Esophagus squamous epithelium (tissue), 5 donors: ENCODE measurements at regions not wholly inside any gene's neighbourhood (a gene's known extent, or its start where the extent isn't known, plus 50 kb on each side); places are given as distances from the start of the nearest gene placed in this dataset.
"Not testable (repeated sequence)": the region's sequence is repeated elsewhere in the genome, so short reads cannot be mapped to it uniquely, and the experiment has no call there.

Experiments
- DNase-seq: peaks from one replicate; lab custom pipeline; 2025; lab: John Stamatoyannopoulos, UW
- H3K27ac ChIP-seq, 4 donors: fragments of 200-600 bp; sonication (generic); one replicate each; pipeline ENCODE4 v1.5.1; 2016 to 2019; ENCODE audit warnings: mild to moderate bottlenecking in 1 of 4
- H3K27me3 ChIP-seq, 4 donors: fragments of 200-600 bp; sonication (generic); 1 replicate in 3 of 4; 2 replicates in 1 of 4; pipeline versions ENCODE4 v1.5.1 to v1.6.0; 2017 to 2021; ENCODE audit warnings: antibody characterized with exemption in 1 of 4
- H3K36me3 ChIP-seq, 3 donors: fragments of 200-600 bp; sonication (generic); one replicate each; pipeline ENCODE4 v1.5.1; 2016 to 2019
- H3K4me1 ChIP-seq, 3 donors: fragments of 200-600 bp; sonication (generic); one replicate each; pipeline ENCODE4 v1.5.1; 2017 to 2019
- H3K4me3 ChIP-seq, 4 donors: fragments of 200-600 bp; sonication (generic); 1 replicate in 3 of 4; 2 replicates in 1 of 4; pipeline ENCODE4 v1.5.1; 2016 to 2019; ENCODE audit warnings: mild to moderate bottlenecking in 2 of 4, moderate library complexity in 1 of 4
- H3K9me3 ChIP-seq, 3 donors: fragments of 200-600 bp; sonication (generic); one replicate each; pipeline ENCODE4 v1.5.1; 2016 to 2019
- POLR2A ChIP-seq, 4 donors: fragments of 450-650 bp; IDR thresholded peaks; one replicate each; pipeline ENCODE4 v1.6.1; 2017; ENCODE audit warnings: antibody characterized with exemption in 4 of 4, mild to moderate bottlenecking in 4 of 4, moderate library complexity in 3 of 4
- WGBS, 2 donors: methylation state at CpG; one replicate each; pipeline ENCODE4 v1.1.5; 2018; 5-methylcytosine and 5-hydroxymethylcytosine counted together
- intact Hi-C: fragments of 100-400 bp; cut with DNase I; formaldehyde crosslinking; loops from one replicate; pipeline ENCODE4 v1.15.0; 2022
- TF ChIP-seq, protein P1 (sequence below), 6 experiments: fragments of 450-650 bp in 4 of 6; fragments of 200-600 bp in 2 of 6; sonication (generic) in 2 of 6; IDR thresholded peaks; one replicate each; pipeline ENCODE4 v1.5.1; 2016 to 2019; ENCODE audit warnings: antibody characterized with exemption in 6 of 6, mild to moderate bottlenecking in 4 of 6, moderate library complexity in 4 of 6
- donor health status: DM: yes; HTN: yes; CAD: no.

DNA sequence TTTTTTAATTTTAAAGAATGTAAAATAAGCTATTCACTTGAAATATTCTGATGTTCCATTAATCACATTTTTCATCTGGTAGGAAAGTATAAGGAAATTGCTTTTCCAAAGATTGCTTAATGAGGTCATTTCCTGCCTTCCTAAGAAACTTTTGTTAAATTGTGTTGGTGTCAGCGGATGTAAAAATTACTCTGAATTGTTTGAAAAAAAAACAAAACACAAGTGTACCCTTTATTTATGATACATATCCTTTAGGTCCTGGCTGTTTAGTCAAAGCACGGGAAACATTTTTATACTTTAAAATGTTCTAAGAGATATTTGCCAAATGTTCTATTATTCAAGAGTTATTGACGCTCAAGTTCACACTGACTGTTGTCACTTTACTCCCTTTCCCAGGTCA is 1357.4 kb upstream of the GOT2 start:
- DNase-seq: no peak
- H3K4me3 ChIP-seq: no peak overlapping the region
- no peaks in the 10 kb centered on the region for H3K4me1 ChIP-seq
- H3K36me3 ChIP-seq: no peaks in the 10 kb centered on the region
- intact Hi-C loops: no loop called here
- no peaks in the 10 kb centered on the region for H3K9me3 ChIP-seq
- no peaks in the 10 kb centered on the region for H3K27me3 ChIP-seq
- WGBS, 2 donors: 41 to 42% methylated on average over 3 of the region's 3 CpGs
- TF ChIP-seq, protein P1, sequence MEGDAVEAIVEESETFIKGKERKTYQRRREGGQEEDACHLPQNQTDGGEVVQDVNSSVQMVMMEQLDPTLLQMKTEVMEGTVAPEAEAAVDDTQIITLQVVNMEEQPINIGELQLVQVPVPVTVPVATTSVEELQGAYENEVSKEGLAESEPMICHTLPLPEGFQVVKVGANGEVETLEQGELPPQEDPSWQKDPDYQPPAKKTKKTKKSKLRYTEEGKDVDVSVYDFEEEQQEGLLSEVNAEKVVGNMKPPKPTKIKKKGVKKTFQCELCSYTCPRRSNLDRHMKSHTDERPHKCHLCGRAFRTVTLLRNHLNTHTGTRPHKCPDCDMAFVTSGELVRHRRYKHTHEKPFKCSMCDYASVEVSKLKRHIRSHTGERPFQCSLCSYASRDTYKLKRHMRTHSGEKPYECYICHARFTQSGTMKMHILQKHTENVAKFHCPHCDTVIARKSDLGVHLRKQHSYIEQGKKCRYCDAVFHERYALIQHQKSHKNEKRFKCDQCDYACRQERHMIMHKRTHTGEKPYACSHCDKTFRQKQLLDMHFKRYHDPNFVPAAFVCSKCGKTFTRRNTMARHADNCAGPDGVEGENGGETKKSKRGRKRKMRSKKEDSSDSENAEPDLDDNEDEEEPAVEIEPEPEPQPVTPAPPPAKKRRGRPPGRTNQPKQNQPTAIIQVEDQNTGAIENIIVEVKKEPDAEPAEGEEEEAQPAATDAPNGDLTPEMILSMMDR (IDR thresholded peaks at IDR 0.05): no peak
- no peak for TF ChIP-seq POLR2A (IDR thresholded peaks at IDR 0.05)
- H3K27ac ChIP-seq: no peak overlapping the region

DNA sequence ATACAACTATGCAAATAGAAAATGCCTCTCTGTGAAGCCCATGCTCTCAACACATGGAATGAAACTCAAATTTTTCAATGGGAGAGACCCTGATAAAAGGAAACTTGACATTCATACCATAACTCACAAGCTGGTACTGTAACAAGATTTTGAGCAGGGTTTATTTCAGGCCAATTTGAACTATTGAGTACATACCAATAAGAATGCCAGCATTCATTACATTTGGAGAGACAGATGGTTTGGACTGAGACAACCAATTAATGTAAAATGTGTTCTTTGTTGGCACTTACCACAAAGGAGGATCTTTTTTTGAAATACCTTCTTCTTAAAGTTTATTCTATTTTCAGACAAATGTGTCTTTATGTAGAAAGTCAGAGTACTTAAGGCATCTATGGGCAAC is 1357.0 kb upstream of the GOT2 start:
- H3K27me3 ChIP-seq: no peaks in the 10 kb centered on the region
- H3K9me3 ChIP-seq: no peaks in the 10 kb centered on the region
- TF ChIP-seq, protein P1 (IDR thresholded peaks at IDR 0.05): no peak
- no peak for TF ChIP-seq POLR2A (IDR thresholded peaks at IDR 0.05)
- no peak overlapping the region for H3K4me3 ChIP-seq
- no peaks in the 10 kb centered on the region for H3K4me1 ChIP-seq
- H3K27ac ChIP-seq: no peak overlapping the region
- no peak for DNase-seq
- H3K36me3 ChIP-seq: no peaks in the 10 kb centered on the region
- intact Hi-C loops: no loop called here

DNA sequence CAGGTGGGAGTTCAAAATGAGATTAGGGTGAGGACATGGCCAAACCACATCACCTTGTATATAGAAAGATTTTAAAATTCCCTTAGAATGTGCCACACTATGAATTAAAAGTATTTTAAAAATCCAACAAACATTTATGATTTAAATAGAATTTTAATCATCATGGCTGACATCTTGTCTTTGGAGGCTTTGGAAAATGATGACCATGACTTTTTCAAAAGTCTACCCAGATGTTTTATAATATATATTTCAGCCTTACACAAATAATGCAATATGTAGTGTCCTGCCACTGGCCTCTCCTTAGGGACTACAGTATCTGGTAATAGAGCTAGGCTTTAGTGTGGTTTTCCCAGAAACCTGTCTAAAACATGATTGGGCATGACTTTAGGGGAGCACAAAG is 1353.4 kb upstream of the GOT2 start:
- intact Hi-C loops: no loop called here
- Histone ChIP-seq H3K36me3 (no peaks in the 10 kb centered on the region), H3K27me3 (no peaks in the 10 kb centered on the region), H3K9me3 (no peaks in the 10 kb centered on the region), H3K27ac (no peak overlapping the region), H3K4me1 (no peaks in the 10 kb centered on the region), H3K4me3 (no peak overlapping the region)
- TF ChIP-seq, protein P1 (IDR thresholded peaks at IDR 0.05): no peak
- no peak for TF ChIP-seq POLR2A (IDR thresholded peaks at IDR 0.05)
- DNase-seq: no peak

DNA sequence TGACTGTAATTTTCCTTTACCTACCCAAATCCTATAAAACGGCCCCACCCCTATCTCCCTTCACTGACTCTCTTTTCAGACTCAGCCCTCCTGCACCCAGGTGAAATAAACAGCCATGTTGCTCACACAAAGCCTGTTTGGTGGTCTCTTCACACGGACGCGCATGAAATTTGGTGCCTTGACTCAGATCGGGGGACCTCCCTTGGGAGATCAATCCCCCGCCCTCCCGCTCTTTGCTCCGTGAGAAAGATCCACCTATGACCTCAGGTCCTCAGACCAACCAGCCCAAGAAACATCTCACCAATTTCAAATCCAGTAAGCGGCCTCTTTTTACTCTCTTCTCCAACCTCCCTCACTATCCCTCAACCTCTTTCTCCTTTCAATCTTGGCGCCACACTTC is 1344.7 kb upstream of the GOT2 start:
- intact Hi-C loops, H3K4me3 ChIP-seq, H3K27me3 ChIP-seq, DNase-seq, H3K9me3 ChIP-seq, H3K4me1 ChIP-seq, H3K36me3 ChIP-seq, H3K27ac ChIP-seq: not testable (repeated sequence)
- WGBS, 2 donors: 96 to 100% methylated on average over 5 to 7 of the region's 10 CpGs

DNA sequence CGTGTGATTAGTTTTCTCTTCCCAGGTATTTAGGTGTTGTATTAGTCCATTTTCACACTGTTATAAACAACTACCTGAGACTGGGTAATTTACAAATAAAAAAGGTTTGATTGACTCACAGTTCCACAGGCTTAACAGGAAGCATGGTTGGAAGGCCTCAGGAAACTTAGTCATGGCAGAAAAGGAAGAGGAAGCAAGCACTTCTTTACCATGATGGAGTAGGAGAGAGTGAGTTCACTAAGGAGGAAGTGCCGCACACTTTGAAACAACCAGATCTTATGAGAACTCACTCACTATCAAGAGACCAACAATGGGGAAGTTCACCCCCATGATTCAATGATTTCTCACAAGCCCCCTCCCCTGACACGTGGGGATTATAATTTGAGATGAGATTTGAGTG is 1343.7 kb upstream of the GOT2 start:
- Histone ChIP-seq H3K36me3 (no peaks in the 10 kb centered on the region), H3K4me1 (no peaks in the 10 kb centered on the region), H3K9me3 (no peaks in the 10 kb centered on the region), H3K4me3 (no peak overlapping the region), H3K27ac (no peak overlapping the region), H3K27me3 (no peaks in the 10 kb centered on the region)
- DNase-seq: no peak
- 68 to 74% methylated on average over 3 of the region's 3 CpGs for WGBS, 2 donors
- no peak for TF ChIP-seq POLR2A (IDR thresholded peaks at IDR 0.05)
- TF ChIP-seq, protein P1 (IDR thresholded peaks at IDR 0.05): no peak
- intact Hi-C loops: no loop called here

DNA sequence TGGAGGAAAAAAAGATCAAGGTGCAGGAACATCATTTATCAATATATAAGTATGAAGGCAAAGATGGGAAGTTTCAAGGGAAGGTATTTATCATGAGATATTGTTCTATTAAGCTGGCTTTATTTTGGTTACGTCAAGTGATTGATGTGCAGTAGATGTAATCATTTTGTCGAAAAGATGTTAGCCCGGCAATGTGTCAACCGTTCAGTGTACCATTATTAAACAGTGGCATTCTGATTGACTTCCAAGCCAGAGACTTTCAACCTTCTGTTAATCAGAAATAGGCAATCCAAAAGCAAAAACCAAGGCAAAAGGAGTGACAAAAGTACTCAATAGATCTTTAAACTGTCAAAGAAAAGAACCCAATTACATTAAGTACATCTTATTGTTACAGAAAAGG is 1340.3 kb upstream of the GOT2 start:
- intact Hi-C loops: no loop called here
- H3K27me3 ChIP-seq: no peaks in the 10 kb centered on the region
- H3K27ac ChIP-seq: no peak overlapping the region
- 50 to 55% methylated on average over 4 of the region's 4 CpGs for WGBS, 2 donors
- H3K9me3 ChIP-seq: no peaks in the 10 kb centered on the region
- H3K4me1 ChIP-seq: no peaks in the 10 kb centered on the region
- TF ChIP-seq, protein P1 (IDR thresholded peaks at IDR 0.05): no peak
- TF ChIP-seq POLR2A (IDR thresholded peaks at IDR 0.05): no peak
- no peaks in the 10 kb centered on the region for H3K36me3 ChIP-seq
- DNase-seq: no peak
- no peak overlapping the region for H3K4me3 ChIP-seq
